ENCODE measurements at regions not wholly inside any gene's neighbourhood (a gene's known extent, or its start where the extent isn't known, plus 50 kb on each side); places are given as distances from the start of the nearest gene placed in this dataset.

GRCh38 chr5:10912435-10912834 is 151.4 kb upstream of the DAP start:
- TF ChIP-seq REST (IDR thresholded peaks at IDR 0.05; ENCODE audit: low read depth, low read length) (no peak), CTCF (IDR thresholded peaks at IDR 0.05) (no peak), USF2 (IDR thresholded peaks at IDR 0.05; ENCODE audit: borderline replicate concordance, low read depth, low read length) (no peak), SMC3 (IDR thresholded peaks at IDR 0.05; ENCODE audit: low read depth, low read length) (no peak), MEF2A (IDR thresholded peaks at IDR 0.05; ENCODE audit: borderline replicate concordance, low read depth) (no peak), EP300 (IDR thresholded peaks at IDR 0.05; ENCODE audit: borderline replicate concordance in 1 of 2, low read depth in 1 of 2, low read length in 1 of 2) (no peak), TAF1 (IDR thresholded peaks at IDR 0.05; ENCODE audit: borderline replicate concordance, low read depth, low read length) (no peak), YY1 (IDR thresholded peaks at IDR 0.05; ENCODE audit: low read depth) (no peak)

Data from SK-N-SH (cell line).